Activated naive CD8-positive, alpha-beta T cell treated with anti-CD3 and anti-CD28 coated beads, Interleukin-2, amount 10 ng/mL, durations not matched to agents 7 days and 5 days (primary cell): ENCODE measurements at regions not wholly inside any gene's neighbourhood (a gene's known extent, or its start where the extent isn't known, plus 50 kb on each side); places are given as distances from the start of the nearest gene placed in this dataset.
"Not testable (repeated sequence)": the region's sequence is repeated elsewhere in the genome, so short reads cannot be mapped to it uniquely, and the experiment has no call there.

Experiments
- ATAC-seq: fragments of 150-1000 bp; cut with Tn5 transposase; one replicate; pipeline ENCODE4 v1.10.0; 2021; ENCODE audit warnings: low read depth, moderate library complexity
- POLR2A ChIA-PET: fragments of 350-600 bp; sonication (Branson Sonifier 250); formaldehyde crosslinking; loops from one replicate; lab custom pipeline; 2021; ENCODE audit warnings: antibody characterized with exemption; lab: Charles Lee
- DNase-seq: peaks from one replicate; pipeline ENCODE4 v3.0.0; 2021
- H3K27ac Mint-ChIP-seq: one replicate; pipeline ENCODE4 v1.8.0; 2022; ENCODE audit warnings: mild to moderate bottlenecking, mixed read lengths
- H3K27me3 Mint-ChIP-seq: one replicate; pipeline ENCODE4 v1.8.0; 2022; ENCODE audit warnings: mild to moderate bottlenecking, moderate library complexity, mixed read lengths
- H3K36me3 Mint-ChIP-seq: one replicate; pipeline ENCODE4 v1.8.0; 2021; ENCODE audit warnings: mild to moderate bottlenecking, mixed read lengths
- H3K4me1 Mint-ChIP-seq: one replicate; pipeline ENCODE4 v1.8.0; 2021; ENCODE audit warnings: mixed read lengths
- H3K4me3 Mint-ChIP-seq: one replicate; pipeline ENCODE4 v1.8.0; 2022; ENCODE audit warnings: mild to moderate bottlenecking, moderate library complexity, mixed read lengths
- H3K9me3 Mint-ChIP-seq: one replicate; pipeline ENCODE4 v1.8.0; 2021; ENCODE audit warnings: mixed read lengths

DNA sequence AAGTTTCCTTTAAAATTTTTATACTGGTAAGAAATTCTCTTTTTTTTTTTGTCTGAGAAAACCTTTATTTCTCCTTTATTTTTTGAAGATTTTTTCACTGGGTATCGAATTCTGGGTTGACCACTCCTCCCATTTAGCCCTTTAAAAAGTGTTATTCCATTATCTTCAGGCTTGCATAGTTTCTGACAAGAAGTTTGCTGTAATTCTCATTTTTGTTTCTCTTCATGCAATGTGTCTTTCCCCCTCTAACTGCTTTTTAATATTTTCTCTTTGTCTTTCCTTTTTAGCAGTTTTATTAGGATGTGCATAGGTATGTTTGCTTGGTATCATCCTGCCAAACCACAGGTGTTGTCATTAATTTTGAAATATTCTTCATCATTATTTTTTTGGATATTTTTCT, 67.7 kb upstream of the GOT2 start:
- Mint-ChIP-seq H3K36me3 (no peaks in the 10 kb centered on the region), H3K4me1 (no peaks in the 10 kb centered on the region), H3K27me3 (peaks cover 3% of the 10 kb centered on the region), H3K4me3 (no peak overlapping the region), H3K9me3 (peaks cover 10% of the 10 kb centered on the region), H3K27ac (no peak overlapping the region)
- DNase-seq (no peak), ATAC-seq (no peak)
- POLR2A ChIA-PET: no interaction called here

DNA sequence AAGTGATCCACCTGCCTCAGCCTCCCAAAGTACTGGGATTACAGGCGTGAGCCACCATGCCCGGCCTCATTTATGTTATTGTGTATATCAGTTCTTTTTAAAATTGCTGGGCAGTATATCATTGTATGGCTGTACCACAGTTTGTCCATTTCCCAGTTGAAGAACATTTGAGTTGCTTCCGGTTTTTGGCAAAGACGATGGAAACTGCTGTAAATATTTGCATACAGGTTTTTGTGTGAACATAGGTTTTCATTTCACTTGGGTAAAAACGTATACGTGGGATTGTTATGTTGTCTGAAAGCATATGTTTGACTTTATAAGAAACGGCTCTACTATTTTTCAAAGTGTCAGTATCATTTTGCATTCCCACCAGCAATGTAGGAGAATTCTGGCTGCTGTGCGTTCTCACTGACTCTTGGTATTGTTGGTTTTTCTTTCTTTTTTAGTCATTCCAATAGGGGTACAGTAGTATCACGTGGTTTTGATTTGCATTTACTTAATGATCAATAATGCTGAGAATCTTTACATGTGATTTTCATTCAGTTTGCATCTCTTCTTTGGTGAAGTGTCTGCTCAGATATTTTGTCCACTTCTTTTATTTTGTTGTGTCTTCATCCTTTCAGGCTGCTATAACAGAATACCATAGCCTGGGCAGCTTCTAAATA, 63.2 kb upstream of the GOT2 start:
- ATAC-seq (no peak), DNase-seq (no peak)
- Mint-ChIP-seq H3K4me1 (no peaks in the 10 kb centered on the region), H3K27me3 (peaks cover 14% of the 10 kb centered on the region), H3K4me3 (no peak overlapping the region), H3K36me3 (no peaks in the 10 kb centered on the region), H3K27ac (no peak overlapping the region), H3K9me3 (peaks cover 2% of the 10 kb centered on the region)
- POLR2A ChIA-PET: no interaction called here

DNA sequence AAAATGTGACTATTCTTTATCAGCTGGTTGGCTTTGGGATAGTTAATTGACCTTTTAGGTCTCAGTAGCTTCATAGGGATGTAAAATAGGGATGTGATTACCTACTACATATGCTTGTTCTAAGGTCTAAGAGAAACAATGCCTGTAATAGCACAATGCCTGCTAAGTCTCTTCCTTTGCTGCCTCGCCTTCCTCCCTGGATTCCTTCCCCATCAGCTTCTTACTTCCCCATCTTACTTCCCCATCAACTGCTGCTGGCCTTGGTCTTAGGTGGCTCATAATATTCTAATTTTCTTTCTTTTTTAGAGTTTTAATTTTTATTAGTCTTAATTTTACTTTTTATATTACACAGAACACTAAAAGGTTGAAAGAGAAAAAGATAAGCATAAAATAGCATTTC, 59.2 kb upstream of the GOT2 start:
- no peaks in the 10 kb centered on the region for H3K4me1 Mint-ChIP-seq
- H3K4me3 Mint-ChIP-seq: no peak overlapping the region
- POLR2A ChIA-PET: no interaction called here

DNA sequence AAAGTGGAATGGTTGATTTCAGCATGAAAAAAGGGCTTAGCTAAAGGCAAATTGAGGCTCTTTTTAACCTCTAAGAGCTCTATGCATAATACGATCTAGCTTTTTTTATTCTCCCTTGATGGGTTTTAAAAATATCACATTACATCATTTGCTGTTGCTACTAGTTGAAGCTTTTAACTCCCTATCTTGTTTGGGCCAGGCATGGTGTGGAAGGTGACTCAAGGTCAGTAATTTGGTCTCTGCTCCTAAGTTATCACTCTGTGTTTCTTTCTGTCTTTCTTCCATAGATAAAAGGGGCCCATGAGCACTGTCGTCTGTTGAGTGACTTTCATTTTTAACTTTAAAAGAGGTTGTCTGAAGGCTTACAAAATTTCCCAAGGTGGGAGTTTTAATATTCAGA, 58.1 kb upstream of the GOT2 start:
- no peak overlapping the region for H3K4me3 Mint-ChIP-seq
- H3K27me3 Mint-ChIP-seq: peaks cover 18% of the 10 kb centered on the region
- H3K27ac Mint-ChIP-seq: no peak overlapping the region
- H3K9me3 Mint-ChIP-seq: no peaks in the 10 kb centered on the region
- POLR2A ChIA-PET: no interaction called here
- ATAC-seq: no peak
- no peaks in the 10 kb centered on the region for H3K4me1 Mint-ChIP-seq
- H3K36me3 Mint-ChIP-seq: no peaks in the 10 kb centered on the region
- no peak for DNase-seq

More for the DNA sequence above, 59.2 kb upstream of the GOT2 start:
- no peak for DNase-seq
- no peaks in the 10 kb centered on the region for H3K36me3 Mint-ChIP-seq
- H3K9me3 Mint-ChIP-seq: no peaks in the 10 kb centered on the region
- no peak overlapping the region for H3K27ac Mint-ChIP-seq
- H3K27me3 Mint-ChIP-seq: peaks cover 18% of the 10 kb centered on the region
- no peak for ATAC-seq

DNA sequence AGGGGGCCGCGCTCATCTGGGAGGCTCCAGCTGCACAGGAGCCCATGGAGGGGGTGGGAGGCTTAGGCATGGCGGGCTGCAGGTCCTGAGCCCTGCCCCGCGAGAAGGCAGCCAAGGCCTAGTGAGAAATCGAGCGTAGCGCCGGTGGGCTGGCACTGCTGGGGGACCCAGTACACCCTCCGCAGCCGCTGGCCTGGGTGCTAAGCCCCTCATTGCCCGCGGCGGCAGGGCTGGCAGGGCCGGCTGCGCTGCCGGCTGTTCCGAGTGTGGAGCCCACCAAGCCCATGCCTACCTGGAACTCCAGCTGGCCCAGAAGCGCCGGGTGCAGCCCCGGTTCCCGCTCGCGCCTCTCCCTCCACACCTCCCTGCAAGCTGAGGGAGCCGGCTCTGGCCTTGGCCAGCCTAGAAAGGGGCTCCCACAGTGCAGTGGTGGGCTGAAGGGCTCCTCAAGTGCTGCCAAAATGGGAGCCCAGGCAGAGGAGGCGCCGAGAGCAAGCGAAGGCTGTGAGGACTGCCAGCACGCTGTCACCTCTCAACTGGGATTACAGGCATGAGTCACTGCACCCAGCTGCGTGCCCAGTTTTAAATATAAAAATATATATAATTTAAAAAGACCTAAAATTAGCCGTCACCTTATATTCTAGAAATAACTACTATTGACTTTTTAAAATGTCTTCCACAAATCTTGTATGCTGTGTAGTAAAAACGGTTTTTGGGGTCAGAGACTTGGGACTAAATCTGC, 56.9 kb upstream of the GOT2 start:
- H3K4me3 Mint-ChIP-seq, DNase-seq, POLR2A ChIA-PET, ATAC-seq, H3K36me3 Mint-ChIP-seq, H3K9me3 Mint-ChIP-seq, H3K27ac Mint-ChIP-seq, H3K4me1 Mint-ChIP-seq: not testable (repeated sequence)
- peaks cover 18% of the 10 kb centered on the region for H3K27me3 Mint-ChIP-seq

DNA sequence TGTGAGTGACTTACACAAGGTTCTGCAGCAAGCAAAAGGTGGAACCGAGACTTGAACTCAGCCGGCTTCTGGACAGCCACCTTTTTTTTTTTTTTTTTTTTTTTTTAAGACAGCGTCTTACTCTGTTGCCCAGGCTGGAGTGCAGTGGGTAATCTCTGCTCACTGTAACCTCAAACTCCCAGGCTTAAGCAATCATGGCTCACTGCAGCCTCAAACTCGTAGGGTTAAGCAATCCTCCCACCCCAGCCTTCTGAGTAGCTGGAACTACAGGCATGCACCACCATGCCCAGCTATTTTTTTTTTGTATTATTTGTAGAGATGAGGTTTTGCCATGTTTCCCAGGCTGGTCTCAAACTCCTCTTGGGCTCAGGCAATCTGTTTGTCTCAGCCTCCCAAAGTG, 55.2 kb upstream of the GOT2 start:
- Mint-ChIP-seq H3K4me3 (no peak overlapping the region), H3K27ac (no peak overlapping the region), H3K9me3 (no peaks in the 10 kb centered on the region), H3K27me3 (peaks cover 18% of the 10 kb centered on the region), H3K36me3 (no peaks in the 10 kb centered on the region), H3K4me1 (no peaks in the 10 kb centered on the region)
- POLR2A ChIA-PET: no interaction called here
- ATAC-seq: no peak
- DNase-seq: no peak
